Uterus (tissue), 2 donors: ENCODE measurements at regions not wholly inside any gene's neighbourhood (a gene's known extent, or its start where the extent isn't known, plus 50 kb on each side); places are given as distances from the start of the nearest gene placed in this dataset.

Experiments
- POLR2A ChIP-seq, 2 donors: fragments of 450-650 bp; IDR thresholded peaks; one replicate each; pipeline ENCODE4 v1.6.1; 2016; ENCODE audit warnings: antibody characterized with exemption in 2 of 2, mild to moderate bottlenecking in 1 of 2, moderate library complexity in 1 of 2
- TF ChIP-seq, protein P1 (sequence below), 4 experiments: fragments of 200-600 bp in 2 of 4; fragments of 450-650 bp in 2 of 4; sonication (generic) in 2 of 4; IDR thresholded peaks; one replicate each; pipeline ENCODE4 v1.5.1; 2016 to 2019; ENCODE audit warnings: antibody characterized with exemption in 4 of 4, mild to moderate bottlenecking in 2 of 4, moderate library complexity in 1 of 4

DNA sequence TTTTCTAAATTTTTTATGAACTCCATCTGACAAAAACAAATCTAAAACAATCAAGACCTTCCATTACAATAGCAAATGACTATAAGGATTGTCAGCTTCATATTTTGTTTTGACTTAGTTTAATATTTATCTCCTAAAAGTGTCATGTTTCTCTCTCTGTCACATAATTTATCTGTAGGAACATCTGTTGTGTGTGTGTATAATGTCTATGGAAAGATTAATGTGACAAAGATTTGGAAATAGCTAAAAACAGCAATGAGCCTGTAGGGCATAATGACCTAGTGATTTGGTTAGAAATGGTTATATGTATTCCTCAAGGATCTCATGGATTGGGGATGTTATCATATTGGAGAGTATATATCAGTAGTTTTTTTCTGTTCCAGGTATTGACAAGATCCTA lies 69.6 kb upstream of the MDFIC start:
- TF ChIP-seq, protein P1, sequence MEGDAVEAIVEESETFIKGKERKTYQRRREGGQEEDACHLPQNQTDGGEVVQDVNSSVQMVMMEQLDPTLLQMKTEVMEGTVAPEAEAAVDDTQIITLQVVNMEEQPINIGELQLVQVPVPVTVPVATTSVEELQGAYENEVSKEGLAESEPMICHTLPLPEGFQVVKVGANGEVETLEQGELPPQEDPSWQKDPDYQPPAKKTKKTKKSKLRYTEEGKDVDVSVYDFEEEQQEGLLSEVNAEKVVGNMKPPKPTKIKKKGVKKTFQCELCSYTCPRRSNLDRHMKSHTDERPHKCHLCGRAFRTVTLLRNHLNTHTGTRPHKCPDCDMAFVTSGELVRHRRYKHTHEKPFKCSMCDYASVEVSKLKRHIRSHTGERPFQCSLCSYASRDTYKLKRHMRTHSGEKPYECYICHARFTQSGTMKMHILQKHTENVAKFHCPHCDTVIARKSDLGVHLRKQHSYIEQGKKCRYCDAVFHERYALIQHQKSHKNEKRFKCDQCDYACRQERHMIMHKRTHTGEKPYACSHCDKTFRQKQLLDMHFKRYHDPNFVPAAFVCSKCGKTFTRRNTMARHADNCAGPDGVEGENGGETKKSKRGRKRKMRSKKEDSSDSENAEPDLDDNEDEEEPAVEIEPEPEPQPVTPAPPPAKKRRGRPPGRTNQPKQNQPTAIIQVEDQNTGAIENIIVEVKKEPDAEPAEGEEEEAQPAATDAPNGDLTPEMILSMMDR (IDR thresholded peaks at IDR 0.05) = no peak
- TF ChIP-seq POLR2A (IDR thresholded peaks at IDR 0.05) = no peak
